ENCODE measurements at regions not wholly inside any gene's neighbourhood (a gene's known extent, or its start where the extent isn't known, plus 50 kb on each side); places are given as distances from the start of the nearest gene placed in this dataset.

DNA sequence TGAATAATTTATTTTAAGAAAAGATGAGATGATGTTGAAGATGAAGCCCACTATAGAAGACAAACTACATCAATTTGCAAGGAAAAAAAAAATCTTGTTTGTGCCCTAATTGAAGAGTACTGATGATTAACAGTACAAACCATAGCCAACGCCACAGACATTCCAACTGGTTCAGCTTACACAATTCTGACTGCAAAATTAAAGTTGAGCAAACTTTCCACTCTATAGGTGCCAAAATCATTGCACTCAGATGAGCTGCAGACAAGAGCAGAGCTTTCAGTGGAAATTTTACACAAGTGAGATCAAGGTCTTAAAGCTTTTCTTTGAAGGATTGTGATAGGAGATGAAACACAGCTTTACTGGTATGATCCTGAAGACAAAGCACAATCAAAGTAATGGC lies 85.3 kb downstream of the OGFRL1 start:
- TF ChIP-seq CTCF (IDR thresholded peaks at IDR 0.05) = no peak
- no peak for TF ChIP-seq POLR2A (IDR thresholded peaks at IDR 0.05)
